Ascending aorta (tissue), 2 donors: ENCODE measurements at regions not wholly inside any gene's neighbourhood (a gene's known extent, or its start where the extent isn't known, plus 50 kb on each side); places are given as distances from the start of the nearest gene placed in this dataset.

ENCODE experiments used
- DNase-seq, 2 donors: peaks; one replicate each; pipeline ENCODE4 v3.0.0-alpha.2; 2019; ENCODE audit warnings: low spot score in 2 of 2
- H3K27ac ChIP-seq, 2 donors: fragments of 200-600 bp; sonication (generic); one replicate each; pipeline ENCODE4 v1.5.1; 2016 to 2017; ENCODE audit warnings: mild to moderate bottlenecking in 1 of 2
- H3K27me3 ChIP-seq: fragments of 200-600 bp; sonication (generic); one replicate; pipeline ENCODE4 v1.5.1; 2017
- H3K36me3 ChIP-seq, 2 donors: fragments of 200-600 bp; sonication (generic); one replicate each; pipeline ENCODE4 v1.5.1; 2016
- H3K4me1 ChIP-seq, 2 donors: fragments of 200-600 bp; sonication (generic); one replicate each; pipeline ENCODE4 v1.5.1; 2016 to 2017; ENCODE audit warnings: mild to moderate bottlenecking in 1 of 2
- H3K4me3 ChIP-seq, 2 donors: fragments of 200-600 bp; sonication (generic); one replicate each; pipeline ENCODE4 v1.5.1; 2016 to 2017; ENCODE audit warnings: mild to moderate bottlenecking in 1 of 2
- H3K9me3 ChIP-seq, 2 donors: fragments of 200-600 bp; sonication (generic); one replicate each; pipeline ENCODE4 v1.5.1; 2016
- CTCF ChIP-seq, 3 experiments: fragments of 200-600 bp in 2 of 3; fragments of 450-650 bp in 1 of 3; sonication (generic) in 2 of 3; IDR thresholded peaks; one replicate each; pipeline ENCODE4 v1.5.1; 2016 to 2019; ENCODE audit warnings: antibody characterized with exemption in 3 of 3, mild to moderate bottlenecking in 1 of 3, moderate library complexity in 1 of 3
- intact Hi-C: fragments of 100-400 bp; cut with DNase I; formaldehyde crosslinking; loops from one replicate; pipeline ENCODE4 v1.15.1; 2023

DNA sequence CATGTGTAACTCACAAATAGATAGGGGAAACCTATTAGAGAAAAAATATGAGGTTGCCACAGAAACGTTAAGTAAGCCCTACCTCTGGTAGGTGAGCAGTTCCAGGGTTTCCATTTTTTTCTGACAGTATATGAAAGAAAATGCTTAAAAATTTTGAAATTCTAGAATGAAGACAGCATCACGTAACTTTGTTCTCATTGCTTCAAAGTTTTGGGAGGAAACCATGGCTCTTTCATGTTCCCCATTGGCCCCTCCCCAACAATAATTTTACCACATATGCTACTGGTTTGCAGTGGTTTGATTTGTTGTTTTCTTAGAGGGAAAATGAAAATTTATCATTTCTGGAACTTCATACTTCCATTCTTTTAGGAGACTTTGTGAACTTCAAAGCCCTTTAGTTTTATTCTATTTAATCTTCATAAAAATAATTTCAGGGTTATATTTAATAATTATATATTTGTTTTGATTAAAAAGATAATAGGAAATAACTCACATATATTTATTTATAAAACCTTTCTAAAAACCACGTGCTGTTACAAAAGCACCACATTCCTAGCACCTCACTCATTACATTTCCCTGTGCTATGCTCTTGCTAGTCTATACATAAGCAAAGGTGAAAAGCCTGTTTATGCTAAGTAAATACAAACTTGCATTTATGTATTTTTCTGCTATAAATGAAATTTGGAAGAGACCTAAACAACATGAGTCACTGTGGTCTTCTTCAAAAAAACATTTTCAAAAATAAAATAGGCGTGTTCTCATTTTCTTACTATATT is 113.4 kb downstream of the CASP12 start:
- DNase-seq, result no peak
- H3K27me3 ChIP-seq, result no peaks in the 10 kb centered on the region
- no peak overlapping the region for H3K4me3 ChIP-seq
- no peak for TF ChIP-seq CTCF (IDR thresholded peaks at IDR 0.05)
- no peaks in the 10 kb centered on the region for H3K36me3 ChIP-seq
- no peaks in the 10 kb centered on the region for H3K4me1 ChIP-seq
- no peaks in the 10 kb centered on the region for H3K9me3 ChIP-seq
- intact Hi-C loops, result no loop called here
- H3K27ac ChIP-seq, result no peak overlapping the region

GRCh38 chr11:104783241-104783640 is 115.0 kb downstream of the CASP12 start:
- DNase-seq, result no peak
- H3K36me3 ChIP-seq, result no peaks in the 10 kb centered on the region
- intact Hi-C loops, result no loop called here
- H3K27me3 ChIP-seq, result no peaks in the 10 kb centered on the region
- no peak for TF ChIP-seq CTCF (IDR thresholded peaks at IDR 0.05)
- no peak overlapping the region for H3K27ac ChIP-seq
- H3K4me1 ChIP-seq, result no peaks in the 10 kb centered on the region
- no peaks in the 10 kb centered on the region for H3K9me3 ChIP-seq
- H3K4me3 ChIP-seq, result no peak overlapping the region

- Histone ChIP-seq H3K36me3 (no peaks in the 10 kb centered on the region), H3K27me3 (no peaks in the 10 kb centered on the region), H3K27ac (no peak overlapping the region), H3K4me1 (no peaks in the 10 kb centered on the region), H3K9me3 (no peaks in the 10 kb centered on the region), H3K4me3 (no peak overlapping the region)
- no peak for TF ChIP-seq CTCF (IDR thresholded peaks at IDR 0.05)
- intact Hi-C loops, result no loop called here
- DNase-seq, result no peak
Observed at GRCh38 chr11:104782377-104782754, 115.9 kb downstream of the CASP12 start.

GRCh38 chr11:104781719-104782376 is 116.4 kb downstream of the CASP12 start:
- Histone ChIP-seq H3K27ac (no peak overlapping the region), H3K4me3 (no peak overlapping the region), H3K9me3 (no peaks in the 10 kb centered on the region), H3K36me3 (no peaks in the 10 kb centered on the region), H3K27me3 (no peaks in the 10 kb centered on the region), H3K4me1 (no peaks in the 10 kb centered on the region)
- intact Hi-C loops, result no loop called here
- TF ChIP-seq CTCF (IDR thresholded peaks at IDR 0.05), result no peak
- DNase-seq, result no peak

DNA sequence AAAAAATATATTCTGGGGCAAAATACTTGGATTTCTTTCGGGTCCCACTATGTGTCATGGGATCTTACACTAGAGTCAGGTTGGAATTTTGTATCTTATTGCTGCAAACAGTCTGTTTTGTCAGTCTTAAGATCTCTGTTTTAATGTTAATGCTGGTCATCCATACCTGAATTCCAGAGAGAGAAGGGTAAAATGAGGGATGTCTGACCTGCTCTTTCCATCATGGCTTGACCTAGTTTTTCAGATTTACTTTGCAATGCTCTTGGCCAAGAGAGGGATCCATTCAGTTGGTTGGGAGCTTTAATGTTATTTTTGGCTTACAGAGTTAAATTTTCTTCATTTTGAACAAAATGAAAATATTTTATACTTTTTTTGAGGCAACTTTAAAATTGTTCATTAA is 117.2 kb downstream of the CASP12 start:
- no peaks in the 10 kb centered on the region for H3K4me1 ChIP-seq
- no peak overlapping the region for H3K27ac ChIP-seq
- DNase-seq, result no peak
- no peak for TF ChIP-seq CTCF (IDR thresholded peaks at IDR 0.05)
- H3K36me3 ChIP-seq, result no peaks in the 10 kb centered on the region
- no peak overlapping the region for H3K4me3 ChIP-seq
- H3K9me3 ChIP-seq, result no peaks in the 10 kb centered on the region
- intact Hi-C loops, result no loop called here
- no peaks in the 10 kb centered on the region for H3K27me3 ChIP-seq
